ENCODE measurements at regions not wholly inside any gene's neighbourhood (a gene's known extent, or its start where the extent isn't known, plus 50 kb on each side); places are given as distances from the start of the nearest gene placed in this dataset.

- Mint-ChIP-seq H3K36me3 (no peaks in the 10 kb centered on the region), H3K27me3 (peaks cover 14 to 18% of the 10 kb centered on the region in 2 donors), H3K27ac (no peak overlapping the region), H3K9me3 (no peaks in the 10 kb centered on the region), H3K4me3 (no peak overlapping the region), H3K4me1 (no peaks in the 10 kb centered on the region)
- no peaks in the 10 kb centered on the region for H3K9me3 ChIP-seq (ENCODE audit: control insufficient read depth in 1 of 2, low read length in 2 of 2)
- intact Hi-C loops (cut with micrococcal nuclease) = no loop called here
- H3K36me3 ChIP-seq (ENCODE audit: insufficient read depth, low read length) = no peaks in the 10 kb centered on the region
- no peak overlapping the region for H3K4me3 ChIP-seq (ENCODE audit: low read length in 2 of 2)
- no peaks in the 10 kb centered on the region for H3K27me3 ChIP-seq (ENCODE audit: insufficient read depth, low read length)
- H3K27ac ChIP-seq (ENCODE audit: low read depth, low read length) = no peak overlapping the region
- POLR2A ChIA-PET (ENCODE audit: partially characterized antibody) = no interaction called here
- CTCF ChIA-PET (ENCODE audit: partially characterized antibody) = interaction anchor here (1.0 to 2.3 kb wide), 2 partner anchors 9 to 662 kb away, joined by 4 to 6 read pairs; no protein-coding TSS in a partner anchor
- no peak for DNase-seq
- H3K4me1 ChIP-seq (ENCODE audit: insufficient read depth, low read length) = no peaks in the 10 kb centered on the region
Observed at GRCh38 chr1:87956072-87956471, 627.4 kb downstream of the LMO4 start.

- DNase-seq = no peak
- Histone ChIP-seq H3K36me3 (ENCODE audit: insufficient read depth, low read length) (no peaks in the 10 kb centered on the region), H3K27ac (ENCODE audit: low read depth, low read length) (no peak overlapping the region), H3K4me3 (ENCODE audit: low read length in 2 of 2) (no peak overlapping the region), H3K4me1 (ENCODE audit: insufficient read depth, low read length) (no peaks in the 10 kb centered on the region), H3K27me3 (ENCODE audit: insufficient read depth, low read length) (no peaks in the 10 kb centered on the region), H3K9me3 (ENCODE audit: control insufficient read depth in 1 of 2, low read length in 2 of 2) (no peaks in the 10 kb centered on the region)
- H3K27me3 Mint-ChIP-seq = peaks cover 12 to 18% of the 10 kb centered on the region in 2 donors
- ChIA-PET POLR2A (ENCODE audit: partially characterized antibody) (no interaction called here), CTCF (ENCODE audit: partially characterized antibody) (interaction anchor here (2.3 kb wide), 1 partner anchor 10 kb away, joined by 6 read pairs; no protein-coding TSS in a partner anchor)
- H3K4me1 Mint-ChIP-seq = no peaks in the 10 kb centered on the region
- H3K36me3 Mint-ChIP-seq = no peaks in the 10 kb centered on the region
- no peak overlapping the region for H3K4me3 Mint-ChIP-seq
- H3K9me3 Mint-ChIP-seq = no peaks in the 10 kb centered on the region
- intact Hi-C loops (cut with micrococcal nuclease) = no loop called here
- no peak overlapping the region for H3K27ac Mint-ChIP-seq
Observed at GRCh38 chr1:87956750-87957149, 628.1 kb downstream of the LMO4 start.

GRCh38 chr1:87957331-87957730, 628.7 kb downstream of the LMO4 start:
- Mint-ChIP-seq H3K4me3 (no peak overlapping the region), H3K9me3 (no peaks in the 10 kb centered on the region), H3K27me3 (peaks cover 13 to 14% of the 10 kb centered on the region in 2 donors), H3K36me3 (no peaks in the 10 kb centered on the region), H3K4me1 (no peaks in the 10 kb centered on the region), H3K27ac (no peak overlapping the region)
- no peak for DNase-seq
- no peak overlapping the region for H3K4me3 ChIP-seq (ENCODE audit: low read length in 2 of 2)
- POLR2A ChIA-PET (ENCODE audit: partially characterized antibody) = no interaction called here
- no peaks in the 10 kb centered on the region for H3K27me3 ChIP-seq (ENCODE audit: insufficient read depth, low read length)
- CTCF ChIA-PET (ENCODE audit: partially characterized antibody) = interaction anchor here (1.0 to 2.3 kb wide), 2 partner anchors 10 to 664 kb away, joined by 3 to 6 read pairs; no protein-coding TSS in a partner anchor
- H3K9me3 ChIP-seq (ENCODE audit: control insufficient read depth in 1 of 2, low read length in 2 of 2) = no peaks in the 10 kb centered on the region
- H3K36me3 ChIP-seq (ENCODE audit: insufficient read depth, low read length) = no peaks in the 10 kb centered on the region
- intact Hi-C loops (cut with micrococcal nuclease) = no loop called here
- no peaks in the 10 kb centered on the region for H3K4me1 ChIP-seq (ENCODE audit: insufficient read depth, low read length)
- no peak overlapping the region for H3K27ac ChIP-seq (ENCODE audit: low read depth, low read length)

GRCh38 chr1:87958201-87958600, 629.5 kb downstream of the LMO4 start:
- intact Hi-C loops (cut with micrococcal nuclease) = no loop called here
- H3K4me3 ChIP-seq (ENCODE audit: low read length in 2 of 2) = no peak overlapping the region
- Mint-ChIP-seq H3K27ac (no peak overlapping the region), H3K4me3 (no peak overlapping the region), H3K36me3 (no peaks in the 10 kb centered on the region), H3K9me3 (no peaks in the 10 kb centered on the region), H3K27me3 (peaks cover 12 to 15% of the 10 kb centered on the region in 2 donors), H3K4me1 (no peaks in the 10 kb centered on the region)
- H3K4me1 ChIP-seq (ENCODE audit: insufficient read depth, low read length) = no peaks in the 10 kb centered on the region
- POLR2A ChIA-PET (ENCODE audit: partially characterized antibody) = no interaction called here
- DNase-seq = no peak
- no peaks in the 10 kb centered on the region for H3K27me3 ChIP-seq (ENCODE audit: insufficient read depth, low read length)
- no peaks in the 10 kb centered on the region for H3K9me3 ChIP-seq (ENCODE audit: control insufficient read depth in 1 of 2, low read length in 2 of 2)
- H3K36me3 ChIP-seq (ENCODE audit: insufficient read depth, low read length) = no peaks in the 10 kb centered on the region
- CTCF ChIA-PET (ENCODE audit: partially characterized antibody) = interaction anchor here (1.0 kb wide), 1 partner anchor 665 kb away, joined by 3 read pairs; no protein-coding TSS in a partner anchor
- no peak overlapping the region for H3K27ac ChIP-seq (ENCODE audit: low read depth, low read length)

- DNase-seq = no peak
- Histone ChIP-seq H3K4me1 (ENCODE audit: insufficient read depth, low read length) (no peaks in the 10 kb centered on the region), H3K9me3 (ENCODE audit: control insufficient read depth in 1 of 2, low read length in 2 of 2) (no peaks in the 10 kb centered on the region), H3K27ac (ENCODE audit: low read depth, low read length) (no peak overlapping the region), H3K4me3 (ENCODE audit: low read length in 2 of 2) (no peak overlapping the region), H3K36me3 (ENCODE audit: insufficient read depth, low read length) (no peaks in the 10 kb centered on the region), H3K27me3 (ENCODE audit: insufficient read depth, low read length) (no peaks in the 10 kb centered on the region)
- no peak overlapping the region for H3K27ac Mint-ChIP-seq
- H3K36me3 Mint-ChIP-seq = no peaks in the 10 kb centered on the region
- H3K4me3 Mint-ChIP-seq = no peak overlapping the region
- ChIA-PET POLR2A (ENCODE audit: partially characterized antibody) (no interaction called here), CTCF (ENCODE audit: partially characterized antibody) (interaction anchor here (1.4 kb wide), 1 partner anchor 14 kb away, joined by 3 read pairs; no protein-coding TSS in a partner anchor)
- intact Hi-C loops (cut with micrococcal nuclease) = no loop called here
- H3K4me1 Mint-ChIP-seq = no peaks in the 10 kb centered on the region
- peaks cover 12 to 14% of the 10 kb centered on the region in 2 donors for H3K27me3 Mint-ChIP-seq
- H3K9me3 Mint-ChIP-seq = no peaks in the 10 kb centered on the region
Observed at GRCh38 chr1:87958716-87959115, 630.0 kb downstream of the LMO4 start.

GRCh38 chr1:87959236-87959635, 630.6 kb downstream of the LMO4 start:
- intact Hi-C loops (cut with micrococcal nuclease) = no loop called here
- POLR2A ChIA-PET (ENCODE audit: partially characterized antibody) = no interaction called here
- H3K4me3 Mint-ChIP-seq = no peak overlapping the region

GRCh38 chr1:87961992-87962391, 633.3 kb downstream of the LMO4 start:
- no peaks in the 10 kb centered on the region for H3K27me3 ChIP-seq (ENCODE audit: insufficient read depth, low read length)
- no peak overlapping the region for H3K27ac Mint-ChIP-seq

More at GRCh38 chr1:87959236-87959635, 630.6 kb downstream of the LMO4 start:
- Mint-ChIP-seq H3K9me3 (no peaks in the 10 kb centered on the region), H3K4me1 (no peaks in the 10 kb centered on the region), H3K36me3 (no peaks in the 10 kb centered on the region), H3K27ac (no peak overlapping the region), H3K27me3 (peaks cover 10 to 11% of the 10 kb centered on the region in 2 donors)
- H3K4me1 ChIP-seq (ENCODE audit: insufficient read depth, low read length) = no peaks in the 10 kb centered on the region
- no peaks in the 10 kb centered on the region for H3K36me3 ChIP-seq (ENCODE audit: insufficient read depth, low read length)
- CTCF ChIA-PET (ENCODE audit: partially characterized antibody) = interaction anchor here (1.4 kb wide), 1 partner anchor 14 kb away, joined by 3 read pairs; no protein-coding TSS in a partner anchor
- no peak overlapping the region for H3K4me3 ChIP-seq (ENCODE audit: low read length in 2 of 2)
- H3K9me3 ChIP-seq (ENCODE audit: control insufficient read depth in 1 of 2, low read length in 2 of 2) = no peaks in the 10 kb centered on the region
- DNase-seq = no peak
- no peaks in the 10 kb centered on the region for H3K27me3 ChIP-seq (ENCODE audit: insufficient read depth, low read length)
- H3K27ac ChIP-seq (ENCODE audit: low read depth, low read length) = no peak overlapping the region

GRCh38 chr1:87963556-87963955, 634.9 kb downstream of the LMO4 start:
- POLR2A ChIA-PET (ENCODE audit: partially characterized antibody) = no interaction called here

More at GRCh38 chr1:87961992-87962391, 633.3 kb downstream of the LMO4 start:
- Mint-ChIP-seq H3K27me3 (peaks cover 7 to 12% of the 10 kb centered on the region in 2 donors), H3K9me3 (no peaks in the 10 kb centered on the region), H3K36me3 (no peaks in the 10 kb centered on the region), H3K4me3 (no peak overlapping the region), H3K4me1 (no peaks in the 10 kb centered on the region)
- H3K36me3 ChIP-seq (ENCODE audit: insufficient read depth, low read length) = no peaks in the 10 kb centered on the region
- POLR2A ChIA-PET (ENCODE audit: partially characterized antibody) = no interaction called here
- H3K4me1 ChIP-seq (ENCODE audit: insufficient read depth, low read length) = no peaks in the 10 kb centered on the region
- intact Hi-C loops (cut with micrococcal nuclease) = no loop called here
- no peaks in the 10 kb centered on the region for H3K9me3 ChIP-seq (ENCODE audit: control insufficient read depth in 1 of 2, low read length in 2 of 2)
- CTCF ChIA-PET (ENCODE audit: partially characterized antibody) = no interaction called here
- H3K27ac ChIP-seq (ENCODE audit: low read depth, low read length) = no peak overlapping the region
- no peak for DNase-seq
- no peak overlapping the region for H3K4me3 ChIP-seq (ENCODE audit: low read length in 2 of 2)

More at GRCh38 chr1:87963556-87963955, 634.9 kb downstream of the LMO4 start:
- CTCF ChIA-PET (ENCODE audit: partially characterized antibody) = no interaction called here
- no peak for DNase-seq
- H3K36me3 ChIP-seq (ENCODE audit: insufficient read depth, low read length) = no peaks in the 10 kb centered on the region
- Mint-ChIP-seq H3K9me3 (no peaks in the 10 kb centered on the region), H3K4me1 (no peaks in the 10 kb centered on the region), H3K27ac (no peak overlapping the region), H3K4me3 (no peak overlapping the region), H3K36me3 (no peaks in the 10 kb centered on the region), H3K27me3 (peaks cover 7 to 10% of the 10 kb centered on the region in 2 donors)
- H3K4me1 ChIP-seq (ENCODE audit: insufficient read depth, low read length) = no peaks in the 10 kb centered on the region
- intact Hi-C loops (cut with micrococcal nuclease) = no loop called here
- no peak overlapping the region for H3K4me3 ChIP-seq (ENCODE audit: low read length in 2 of 2)
- no peak overlapping the region for H3K27ac ChIP-seq (ENCODE audit: low read depth, low read length)
- H3K9me3 ChIP-seq (ENCODE audit: control insufficient read depth in 1 of 2, low read length in 2 of 2) = no peaks in the 10 kb centered on the region
- H3K27me3 ChIP-seq (ENCODE audit: insufficient read depth, low read length) = no peaks in the 10 kb centered on the region

All from CD4-positive, alpha-beta memory T cell (primary cell).